GM12878 (cell line): ENCODE measurements at regions not wholly inside any gene's neighbourhood (a gene's known extent, or its start where the extent isn't known, plus 50 kb on each side); places are given as distances from the start of the nearest gene placed in this dataset.

ENCODE experiments used
- JUNB ChIP-seq: IDR thresholded peaks from 2 replicates; pipeline ENCODE4 v1.6.1; 2016; ENCODE audit warnings: antibody characterized with exemption, mild to moderate bottlenecking
- LARP7 ChIP-seq: fragments of 450-650 bp; IDR thresholded peaks from 2 replicates; pipeline ENCODE4 v1.6.1; 2017; ENCODE audit warnings: mild to moderate bottlenecking
- MEF2B ChIP-seq: fragments of 450-650 bp; IDR thresholded peaks from 2 replicates; pipeline ENCODE4 v1.6.1; 2018; ENCODE audit warnings: mild to moderate bottlenecking, moderate library complexity; ENCODE audit not compliant: partially characterized antibody, poor library complexity, severe bottlenecking
- POLR2A ChIP-seq: IDR thresholded peaks from 2 replicates; pipeline ENCODE4 v1.6.1; 2011; ENCODE audit warnings: low read depth, mild to moderate bottlenecking, low read length
- SMARCA5 ChIP-seq: fragments of 450-650 bp; IDR thresholded peaks from 2 replicates; pipeline ENCODE4 v1.6.1; 2017; ENCODE audit warnings: mild to moderate bottlenecking
- TF ChIP-seq, protein P1 (sequence below), 3 experiments: IDR thresholded peaks in 2 of 3; conservative IDR thresholded peaks in 1 of 3; 2 replicates each; pipeline ENCODE4 v1.5.1; 2011; ENCODE audit warnings: low read depth in 3 of 3, low read length in 3 of 3, mild to moderate bottlenecking in 3 of 3, control low read depth in 2 of 3, moderate library complexity in 2 of 3, inconsistent platforms in 1 of 3, mixed read lengths in 1 of 3; ENCODE audit not compliant: control insufficient read depth in 2 of 3, insufficient read depth in 1 of 3; ENCODE audit errors: extremely low read depth in 1 of 3

DNA sequence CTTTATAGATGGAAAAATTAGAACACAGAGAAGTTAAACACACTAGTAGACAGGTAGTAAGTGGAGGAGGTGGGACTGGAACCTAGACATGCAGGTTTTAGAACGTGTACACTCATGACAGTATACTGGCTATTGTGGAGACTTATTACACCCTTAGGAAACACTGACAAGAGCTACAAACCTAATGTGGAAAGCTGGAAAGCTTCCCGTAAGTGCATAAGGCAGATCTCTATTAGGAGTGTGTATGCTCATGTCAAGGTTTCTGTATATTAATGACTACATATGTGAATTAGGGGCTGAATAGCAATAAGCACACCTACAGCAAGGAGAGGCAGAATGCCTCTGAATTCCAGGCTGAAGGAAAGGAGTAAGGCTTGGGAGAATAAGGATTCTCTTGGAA lies 82.6 kb upstream of the SLC24A5 start:
- TF ChIP-seq POLR2A (no peak), LARP7 (no peak), SMARCA5 (no peak), JUNB (no peak), MEF2B (no peak)
- TF ChIP-seq, protein P1, sequence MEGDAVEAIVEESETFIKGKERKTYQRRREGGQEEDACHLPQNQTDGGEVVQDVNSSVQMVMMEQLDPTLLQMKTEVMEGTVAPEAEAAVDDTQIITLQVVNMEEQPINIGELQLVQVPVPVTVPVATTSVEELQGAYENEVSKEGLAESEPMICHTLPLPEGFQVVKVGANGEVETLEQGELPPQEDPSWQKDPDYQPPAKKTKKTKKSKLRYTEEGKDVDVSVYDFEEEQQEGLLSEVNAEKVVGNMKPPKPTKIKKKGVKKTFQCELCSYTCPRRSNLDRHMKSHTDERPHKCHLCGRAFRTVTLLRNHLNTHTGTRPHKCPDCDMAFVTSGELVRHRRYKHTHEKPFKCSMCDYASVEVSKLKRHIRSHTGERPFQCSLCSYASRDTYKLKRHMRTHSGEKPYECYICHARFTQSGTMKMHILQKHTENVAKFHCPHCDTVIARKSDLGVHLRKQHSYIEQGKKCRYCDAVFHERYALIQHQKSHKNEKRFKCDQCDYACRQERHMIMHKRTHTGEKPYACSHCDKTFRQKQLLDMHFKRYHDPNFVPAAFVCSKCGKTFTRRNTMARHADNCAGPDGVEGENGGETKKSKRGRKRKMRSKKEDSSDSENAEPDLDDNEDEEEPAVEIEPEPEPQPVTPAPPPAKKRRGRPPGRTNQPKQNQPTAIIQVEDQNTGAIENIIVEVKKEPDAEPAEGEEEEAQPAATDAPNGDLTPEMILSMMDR (IDR thresholded peaks at IDR 0.05 in 2 of 3, conservative IDR thresholded peaks at IDR 0.05 in 1 of 3; ENCODE audit: control insufficient read depth in 2 of 3, extremely low read depth in 1 of 3, insufficient read depth in 1 of 3, low read depth in 3 of 3, low read length in 3 of 3) = no peak
